ENCODE measurements at regions not wholly inside any gene's neighbourhood (a gene's known extent, or its start where the extent isn't known, plus 50 kb on each side); places are given as distances from the start of the nearest gene placed in this dataset.
"Not testable (repeated sequence)": the region's sequence is repeated elsewhere in the genome, so short reads cannot be mapped to it uniquely, and the experiment has no call there.

DNA sequence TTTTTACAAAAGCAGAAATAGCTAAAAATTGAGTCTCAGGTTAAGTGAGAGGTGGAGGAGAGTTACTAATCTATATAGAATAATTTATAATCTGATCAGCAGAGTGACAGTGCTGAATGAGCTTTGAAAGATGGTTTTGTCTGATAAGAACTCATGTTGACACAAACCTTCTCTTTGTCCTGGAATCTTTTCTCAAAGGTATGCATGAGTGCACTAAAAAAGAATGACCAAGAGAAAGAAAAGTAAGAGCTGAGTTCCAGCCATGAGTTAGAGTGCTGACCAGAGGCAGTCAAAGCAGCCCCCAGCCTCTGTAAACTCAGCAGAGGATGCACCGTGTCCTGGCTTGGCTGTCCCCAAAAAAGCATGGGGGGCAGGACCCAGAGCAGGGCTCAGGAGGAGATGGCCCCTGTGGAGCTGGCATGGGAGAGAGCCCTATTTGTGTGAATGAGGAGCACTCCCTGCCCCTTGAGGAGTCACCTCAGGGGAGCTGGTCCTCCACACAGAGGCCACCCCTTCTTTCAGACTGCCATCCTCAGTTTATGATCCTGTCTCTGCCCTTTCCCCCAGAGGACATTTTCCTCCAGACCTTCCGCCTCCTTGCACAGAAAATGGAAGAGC, 129.8 kb downstream of the SEC23A start:
- no peak for DNase-seq

DNA sequence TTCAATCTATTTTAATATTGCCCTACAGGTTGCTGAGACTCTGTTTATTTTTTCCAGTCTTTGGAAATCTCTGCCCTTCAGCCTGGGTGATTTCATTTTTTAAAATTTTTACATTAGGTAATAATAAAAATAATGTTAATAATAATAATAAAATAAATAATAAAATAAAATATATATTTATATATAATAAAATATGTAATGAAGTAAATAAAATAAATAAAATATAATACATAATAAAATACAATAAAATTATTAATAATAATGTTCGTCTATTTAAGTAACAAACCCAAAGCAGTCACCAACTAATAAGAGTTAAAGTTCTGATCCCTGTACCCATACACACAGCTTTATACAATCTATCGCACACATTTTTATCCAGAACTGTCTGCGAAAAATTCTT, 130.5 kb downstream of the SEC23A start:
- no peak for DNase-seq

GRCh38 chr14:38971258-38971921, 131.6 kb downstream of the SEC23A start:
- DNase-seq = no peak

GRCh38 chr14:38964630-38965029, 138.4 kb downstream of the SEC23A start:
- no peak for DNase-seq

DNA sequence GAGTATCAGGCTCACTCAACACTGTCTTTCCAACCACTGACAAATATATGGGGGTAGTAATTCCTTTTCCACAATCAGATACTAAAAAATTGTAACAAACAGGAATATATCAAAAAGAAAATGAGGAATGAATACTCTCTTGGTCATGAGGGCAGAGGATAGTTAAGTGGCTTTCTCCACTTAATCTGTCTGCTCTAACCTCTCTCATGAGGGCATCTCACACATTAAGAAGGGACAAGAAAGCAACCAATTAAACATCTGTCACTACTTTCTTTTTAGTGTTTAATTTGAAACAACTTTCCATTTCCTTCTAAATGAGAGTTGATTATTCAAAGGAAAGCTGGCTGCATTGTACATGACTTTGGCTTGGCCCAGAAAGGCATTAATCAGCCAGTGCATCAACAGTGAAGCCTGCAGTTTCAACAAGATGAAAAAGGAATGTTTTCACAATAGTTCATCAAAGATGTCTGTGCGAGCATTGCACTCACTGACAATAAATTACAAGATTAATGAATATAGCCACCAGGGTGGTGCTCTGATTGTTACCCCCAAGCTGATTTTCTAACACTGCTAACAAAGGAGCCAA, 142.0 kb downstream of the SEC23A start:
- DNase-seq = no peak

GRCh38 chr14:38959021-38959420, 144.0 kb downstream of the SEC23A start:
- DNase-seq = no peak

DNA sequence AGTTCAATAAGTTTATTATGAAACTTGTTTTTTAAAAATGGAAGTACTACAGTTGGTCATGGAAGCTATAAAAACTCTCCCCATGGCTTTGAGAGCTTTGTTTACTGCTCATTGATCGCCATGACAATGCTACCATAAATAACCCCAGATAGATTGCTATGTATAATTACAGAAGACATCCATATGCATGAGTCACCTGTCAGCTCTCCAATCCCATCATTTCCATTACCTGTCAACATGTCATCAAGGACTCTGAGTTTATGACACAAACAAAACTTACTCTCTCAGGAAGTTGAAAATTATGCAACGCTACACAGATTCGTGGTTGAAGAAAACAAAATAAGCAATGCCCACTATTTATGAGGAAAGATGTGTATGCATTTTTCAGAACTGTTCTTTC, 144.4 kb downstream of the SEC23A start:
- no peak for DNase-seq

GRCh38 chr14:38951451-38951850, 151.6 kb downstream of the SEC23A start:
- DNase-seq = no peak

DNA sequence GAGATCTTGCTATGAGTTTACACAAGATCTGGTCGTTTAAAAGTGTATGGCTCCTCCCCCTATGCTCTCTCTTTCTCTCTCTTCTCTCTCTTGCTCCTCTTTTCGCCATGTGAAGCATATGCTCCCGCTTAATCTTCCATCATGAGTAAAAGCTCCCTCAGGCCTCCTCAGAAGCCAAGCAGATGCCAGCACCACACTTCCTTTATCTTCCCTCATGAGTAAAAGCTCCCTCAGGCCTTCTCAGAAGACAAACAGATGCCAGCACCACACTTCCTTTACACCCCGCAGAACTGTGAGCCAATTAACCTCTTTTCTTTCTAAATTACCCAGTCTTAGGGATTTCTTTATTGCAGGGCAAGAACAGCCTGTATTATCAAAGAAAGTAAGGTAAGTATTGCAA, 152.4 kb downstream of the SEC23A start:
- no peak for DNase-seq

GRCh38 chr14:38948576-38948975, 154.5 kb downstream of the SEC23A start:
- DNase-seq = no peak

DNA sequence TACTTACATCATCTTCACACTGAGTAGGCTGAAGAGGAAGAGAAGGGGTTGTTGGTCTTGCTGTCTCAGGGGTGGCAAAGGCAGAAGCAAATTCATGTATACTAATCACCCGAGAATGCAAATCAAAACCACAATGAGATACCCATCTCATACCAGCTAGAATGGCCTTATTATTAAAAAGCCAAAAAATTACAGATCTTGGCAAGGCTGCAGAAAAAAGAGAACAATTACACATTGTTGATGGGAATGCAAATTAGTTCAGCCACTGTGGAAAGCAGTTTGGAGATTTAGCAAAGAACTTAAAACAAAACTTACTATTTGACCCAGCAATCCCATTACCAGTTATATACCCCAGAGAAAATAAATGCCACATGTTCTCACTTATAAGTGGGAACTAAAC, 154.9 kb downstream of the SEC23A start:
- DNase-seq = no peak

DNA sequence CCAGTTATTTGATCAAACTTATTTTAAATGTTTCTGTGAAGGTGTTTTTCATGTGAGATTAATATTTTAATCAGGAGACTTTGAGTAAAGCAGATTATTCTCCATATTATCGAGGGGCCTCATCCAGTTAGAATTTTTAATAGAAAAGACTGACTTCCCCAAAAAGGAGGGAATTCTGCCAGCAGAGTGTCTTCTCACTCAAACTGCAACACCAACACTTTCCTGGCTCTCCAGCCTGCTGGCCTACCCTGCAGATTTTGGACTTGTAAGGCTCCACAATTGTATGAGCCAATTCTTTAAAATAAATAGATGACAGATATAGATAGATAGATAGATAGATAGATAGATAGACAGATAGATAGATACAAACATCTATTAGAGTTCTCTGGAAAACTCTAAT, 155.7 kb downstream of the SEC23A start:
- no peak for DNase-seq

DNA sequence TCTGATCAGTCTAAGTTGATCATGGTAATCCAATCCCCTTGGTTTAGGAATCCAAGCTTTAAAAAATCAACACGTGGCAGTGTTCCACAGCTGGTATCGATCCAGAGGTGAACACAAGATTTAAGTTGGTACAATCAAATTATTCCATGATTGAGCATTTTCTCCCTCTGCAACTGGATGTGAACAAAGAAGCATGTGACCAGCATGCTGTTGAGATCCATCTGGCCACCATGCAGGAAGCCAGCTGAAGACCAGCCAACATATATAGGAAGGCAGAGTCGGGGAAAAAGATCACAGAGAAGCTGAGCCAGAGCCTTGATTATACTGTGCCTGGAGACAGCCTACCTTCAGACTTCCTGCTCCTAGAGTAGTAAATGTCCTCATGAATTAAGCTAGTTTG, 158.3 kb downstream of the SEC23A start:
- no peak for DNase-seq

GRCh38 chr14:38941488-38941887, 161.5 kb downstream of the SEC23A start:
- DNase-seq = no peak

DNA sequence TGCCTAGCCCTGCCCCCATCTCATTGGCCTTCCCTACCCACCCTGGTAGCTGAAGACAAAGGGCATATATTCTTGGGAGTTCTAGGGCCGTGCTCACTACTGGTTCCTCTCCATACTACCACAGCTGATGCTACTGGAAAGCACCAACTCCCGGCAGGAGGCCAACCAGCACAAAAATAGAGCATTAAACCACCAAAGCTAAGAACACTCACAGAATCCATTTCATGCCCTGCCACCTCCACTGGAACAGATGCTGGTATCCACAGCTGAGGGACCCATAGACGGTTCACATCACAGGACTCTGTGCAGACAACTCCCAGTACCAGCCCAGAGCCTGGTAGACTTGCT, 170.4 kb downstream of the SEC23A start:
- not testable (repeated sequence) for DNase-seq

- no peak for DNase-seq
These were observed 170.9 kb downstream of the SEC23A start for GRCh38 chr14:38931969-38932652.

DNA sequence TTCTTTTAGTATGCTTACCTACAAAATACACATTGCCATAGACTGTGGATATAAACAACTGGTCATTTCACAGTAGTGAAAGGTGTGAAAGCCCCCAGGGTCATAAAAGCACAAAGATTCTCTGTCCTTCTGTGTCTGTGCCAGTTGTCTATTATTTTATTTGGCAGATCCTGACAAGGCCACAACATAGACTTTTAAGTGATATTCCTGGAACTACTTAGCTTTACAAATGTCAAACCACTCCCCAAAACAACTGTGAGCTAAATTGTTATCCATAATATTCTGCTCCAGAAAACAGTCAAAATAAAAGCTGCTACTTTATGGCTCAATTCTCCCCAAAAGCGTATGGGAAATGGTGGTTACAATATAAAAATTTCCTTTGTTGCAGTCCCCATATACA, 172.1 kb downstream of the SEC23A start:
- no peak for DNase-seq

DNA sequence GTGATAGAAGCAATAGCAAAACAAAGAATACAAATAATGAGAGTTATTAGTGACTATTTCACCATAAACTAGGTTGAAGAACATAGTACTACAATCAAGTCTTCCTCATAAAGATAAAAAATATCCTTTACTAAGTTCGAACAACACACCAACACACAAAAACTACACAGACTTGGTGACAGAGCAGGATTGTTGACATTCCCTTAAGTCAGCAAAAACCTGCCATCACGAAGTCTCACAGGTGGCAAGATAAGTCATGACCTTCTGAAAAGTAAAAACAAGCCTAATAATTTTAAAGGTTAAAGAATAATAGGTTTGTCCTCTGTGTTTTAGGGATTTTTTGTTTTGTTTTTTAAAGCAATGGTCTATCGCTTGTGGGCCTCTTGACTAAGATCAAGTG, 173.0 kb downstream of the SEC23A start:
- DNase-seq = no peak

DNA sequence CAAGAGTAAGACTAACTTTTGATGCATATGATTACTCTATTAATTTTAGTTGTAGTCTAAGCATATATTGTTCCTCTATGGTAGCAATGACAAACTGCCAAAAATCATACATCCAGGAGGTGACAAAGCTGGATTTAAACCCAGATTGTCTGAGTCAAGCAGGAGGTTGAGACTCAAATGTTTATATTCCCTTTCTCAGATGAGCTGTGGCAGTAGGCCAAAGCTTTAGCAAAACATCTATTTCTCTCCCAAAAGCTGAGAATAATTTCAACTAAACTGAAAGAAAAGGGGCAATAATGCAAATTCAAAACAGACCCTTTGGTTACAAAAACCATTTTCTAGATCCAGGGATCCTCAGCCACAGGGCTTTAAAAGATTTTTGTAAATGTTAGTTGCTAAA, 173.6 kb downstream of the SEC23A start:
- DNase-seq = no peak

- not testable (repeated sequence) for DNase-seq
These were observed 181.1 kb downstream of the SEC23A start for GRCh38 chr14:38921893-38922292.

DNA sequence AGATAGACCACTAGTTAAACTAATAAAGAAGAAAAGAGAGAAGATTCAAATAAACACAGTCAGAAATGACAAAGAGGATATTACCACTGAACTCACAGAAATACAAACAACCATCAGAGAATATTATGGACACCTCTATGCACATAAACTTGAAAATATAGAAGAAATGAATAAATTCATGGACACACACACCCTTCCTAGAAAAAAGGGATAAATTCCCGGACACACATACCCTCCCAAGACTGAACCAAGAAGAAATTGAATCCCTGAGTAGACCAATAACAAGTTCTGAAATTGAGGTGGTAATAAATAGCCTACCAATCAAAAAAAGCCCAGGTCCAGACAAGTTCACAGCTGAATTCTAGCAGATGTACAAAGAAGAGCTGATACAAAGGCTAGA, 187.9 kb downstream of the SEC23A start:
- no peak for DNase-seq

GRCh38 chr14:38910092-38910491, 192.9 kb downstream of the SEC23A start:
- DNase-seq = no peak

GRCh38 chr14:38904959-38905358, 198.1 kb downstream of the SEC23A start:
- DNase-seq = no peak

GRCh38 chr14:38901791-38902190, 201.2 kb downstream of the SEC23A start:
- DNase-seq = no peak

All from activated T-cell treated with anti-CD3 and anti-CD28 coated beads for 4 hours (primary cell).